Lower leg skin (tissue), 4 donors: ENCODE measurements at regions not wholly inside any gene's neighbourhood (a gene's known extent, or its start where the extent isn't known, plus 50 kb on each side); places are given as distances from the start of the nearest gene placed in this dataset.
"Not testable (repeated sequence)": the region's sequence is repeated elsewhere in the genome, so short reads cannot be mapped to it uniquely, and the experiment has no call there.

Source experiments
- DNase-seq, 2 donors: peaks; one replicate each; pipeline ENCODE4 v3.0.0-alpha.2; 2019; ENCODE audit warnings: low spot score in 2 of 2
- H3K4me3 ChIP-seq: fragments of 200-600 bp; sonication (generic); 2 replicates; pipeline ENCODE4 v1.5.1; 2017; ENCODE audit warnings: mild to moderate bottlenecking, low read depth; ENCODE audit not compliant: poor library complexity, severe bottlenecking
- CTCF ChIP-seq, 3 donors: fragments of 450-650 bp; IDR thresholded peaks; one replicate each; pipeline ENCODE4 v1.5.1; 2016; ENCODE audit warnings: antibody characterized with exemption in 3 of 3, mild to moderate bottlenecking in 3 of 3, moderate library complexity in 2 of 3
- POLR2A ChIP-seq, 2 donors: fragments of 450-650 bp; IDR thresholded peaks; one replicate each; pipeline ENCODE4 v1.6.1; 2016 to 2017; ENCODE audit warnings: antibody characterized with exemption in 2 of 2, mild to moderate bottlenecking in 1 of 2, moderate library complexity in 1 of 2
- WGBS, 2 donors: methylation state at CpG; one replicate each; pipeline ENCODE4 v1.1.5; 2018; 5-methylcytosine and 5-hydroxymethylcytosine counted together
- intact Hi-C: fragments of 100-400 bp; cut with DNase I; formaldehyde crosslinking; loops from one replicate; pipeline ENCODE4 v1.15.0; 2023; ENCODE audit warnings: low total_unique reads

DNA sequence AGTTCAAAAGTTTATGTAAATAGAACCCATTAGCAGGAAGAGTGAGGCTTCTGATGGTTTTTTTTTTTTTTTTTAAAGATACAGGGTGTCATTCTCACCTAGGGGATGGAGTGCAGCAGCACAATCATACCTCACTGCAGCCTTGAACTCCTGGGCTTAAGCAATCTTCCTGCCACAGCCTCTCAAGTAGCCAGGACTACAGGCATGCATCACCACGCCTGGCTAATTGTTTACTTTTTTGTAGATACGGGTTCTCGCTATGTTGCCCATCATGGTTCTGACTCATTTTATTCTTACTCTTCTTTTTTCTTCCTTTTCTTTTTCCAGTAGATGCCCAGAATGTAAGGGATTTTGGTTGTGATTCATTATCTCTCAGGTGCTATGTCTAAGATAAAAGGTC lies 201.1 kb downstream of the NNT start:
- intact Hi-C loops: no loop called here
- no peak for TF ChIP-seq POLR2A (IDR thresholded peaks at IDR 0.05)
- no peak for TF ChIP-seq CTCF (IDR thresholded peaks at IDR 0.05)
- H3K4me3 ChIP-seq: no peak overlapping the region
- WGBS, 2 donors: 86 to 98% methylated on average over 3 of the region's 3 CpGs
- DNase-seq: no peak

DNA sequence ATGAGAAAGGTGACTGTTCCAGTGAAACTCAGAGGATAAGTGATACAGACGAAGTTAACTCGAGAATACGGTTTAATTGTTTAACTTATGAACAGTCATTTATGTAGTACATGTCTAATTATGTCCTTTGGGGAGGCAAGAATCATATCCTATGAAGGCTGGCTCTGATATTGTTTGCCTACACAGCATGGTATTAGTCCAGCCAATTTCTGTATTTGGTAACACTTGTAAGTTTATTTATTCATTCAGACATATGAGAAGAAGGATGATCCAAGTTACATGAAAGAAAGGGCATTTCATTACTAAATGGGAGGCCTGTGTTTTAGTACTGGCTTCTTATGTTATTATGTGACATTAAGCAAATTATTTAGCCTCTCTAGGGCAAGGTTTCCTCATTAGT lies 199.7 kb downstream of the NNT start:
- 76 to 79% methylated on average over 3 of the region's 3 CpGs for WGBS, 2 donors
- no peak for TF ChIP-seq POLR2A (IDR thresholded peaks at IDR 0.05)
- intact Hi-C loops: no loop called here
- H3K4me3 ChIP-seq: no peak overlapping the region
- no peak for DNase-seq

DNA sequence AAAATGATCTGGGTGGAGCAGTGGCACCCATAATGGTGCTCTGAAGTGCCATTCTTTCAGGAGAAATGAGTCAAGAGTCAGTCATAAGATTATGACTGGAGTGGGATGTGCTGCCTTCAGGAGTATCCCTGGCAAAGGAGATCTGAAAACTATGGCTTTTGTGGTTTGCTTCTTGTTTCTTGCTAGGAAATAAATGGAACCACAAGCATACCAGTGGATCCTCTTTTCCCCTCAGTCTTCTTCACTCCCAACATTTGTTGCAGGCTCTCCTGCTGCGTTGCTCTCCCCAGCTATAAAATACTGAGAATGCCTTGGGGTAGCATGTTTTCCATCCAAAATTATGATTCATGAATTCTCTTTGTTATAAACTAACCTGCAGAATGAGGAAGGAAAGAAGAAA lies 199.1 kb downstream of the NNT start:
- TF ChIP-seq POLR2A (IDR thresholded peaks at IDR 0.05) (no peak), CTCF (IDR thresholded peaks at IDR 0.05) (no peak)
- no peak overlapping the region for H3K4me3 ChIP-seq
- intact Hi-C loops: no loop called here
- WGBS, 2 donors: 45 to 50% methylated on average over 1 of the region's 1 CpG
- no peak for DNase-seq

- TF ChIP-seq POLR2A (IDR thresholded peaks at IDR 0.05) (no peak), CTCF (IDR thresholded peaks at IDR 0.05) (no peak)
- DNase-seq: no peak
- intact Hi-C loops: no loop called here
- H3K4me3 ChIP-seq: no peak overlapping the region
These were observed 195.8 kb downstream of the NNT start for GRCh38 chr5:43798740-43799139.

GRCh38 chr5:43791880-43792279 lies 188.9 kb downstream of the NNT start:
- WGBS, 2 donors: 93 to 99% methylated on average over 6 of the region's 6 CpGs
- DNase-seq, H3K4me3 ChIP-seq, intact Hi-C loops: not testable (repeated sequence)

DNA sequence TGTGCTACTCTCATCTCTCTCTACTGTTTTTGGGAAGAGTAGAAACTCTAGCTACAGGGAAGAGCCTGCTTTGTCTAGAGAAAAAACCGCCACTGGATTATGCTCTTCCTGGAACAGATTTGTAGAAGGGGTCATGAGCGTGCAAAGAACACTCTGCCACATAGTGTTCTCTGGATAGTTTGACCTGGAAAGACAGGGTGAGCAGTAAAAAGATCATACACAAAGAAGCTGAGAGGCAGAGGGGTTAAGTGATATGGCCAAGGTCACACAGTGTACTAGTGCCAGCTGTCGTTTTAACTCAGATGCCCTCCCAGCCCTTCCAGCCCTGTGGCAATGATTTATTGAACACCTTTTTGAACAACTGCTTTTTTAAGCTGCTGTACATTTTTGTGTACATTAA lies 182.2 kb downstream of the NNT start:
- H3K4me3 ChIP-seq: no peak overlapping the region
- no peak for DNase-seq
- intact Hi-C loops: no loop called here
- TF ChIP-seq POLR2A (IDR thresholded peaks at IDR 0.05) (no peak), CTCF (IDR thresholded peaks at IDR 0.05) (no peak)
- 43 to 48% methylated on average over 3 of the region's 3 CpGs for WGBS, 2 donors

DNA sequence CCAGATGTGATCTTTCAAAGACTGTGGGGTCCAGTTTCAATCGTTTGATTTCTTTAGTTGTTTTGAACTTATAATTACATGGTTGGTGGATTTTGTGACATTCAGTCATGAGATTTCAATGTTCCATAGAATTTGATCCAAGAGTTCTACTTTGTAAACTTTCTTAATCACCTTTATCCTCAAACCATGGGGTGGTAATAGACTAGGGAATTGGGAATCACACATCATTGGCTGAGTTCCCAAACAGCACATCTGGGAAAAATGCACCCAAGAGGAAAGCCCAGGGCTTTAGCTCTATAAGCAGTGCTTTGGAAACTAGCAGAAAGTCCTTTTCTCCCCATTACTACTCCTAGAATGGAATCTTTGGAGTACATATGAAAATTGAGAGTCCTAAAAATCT lies 177.6 kb downstream of the NNT start:
- no peak overlapping the region for H3K4me3 ChIP-seq
- TF ChIP-seq POLR2A (IDR thresholded peaks at IDR 0.05) (no peak), CTCF (IDR thresholded peaks at IDR 0.05) (no peak)
- intact Hi-C loops: no loop called here
- WGBS, 2 donors: 50 to 58% methylated on average over 1 of the region's 1 CpG
- no peak for DNase-seq
